Testis (tissue), 2 donors: ENCODE measurements at regions not wholly inside any gene's neighbourhood (a gene's known extent, or its start where the extent isn't known, plus 50 kb on each side); places are given as distances from the start of the nearest gene placed in this dataset.

Source experiments
- POLR2A ChIP-seq: fragments of 450-650 bp; IDR thresholded peaks from one replicate; pipeline ENCODE4 v1.6.1; 2017; ENCODE audit warnings: antibody characterized with exemption, mild to moderate bottlenecking, moderate library complexity
- TF ChIP-seq, protein P1 (sequence below), 3 experiments: fragments of 450-650 bp in 2 of 3; fragments of 200-600 bp in 1 of 3; sonication (generic) in 1 of 3; IDR thresholded peaks; one replicate each; pipeline ENCODE4 v1.5.1; 2016 to 2019; ENCODE audit warnings: antibody characterized with exemption in 3 of 3, mild to moderate bottlenecking in 2 of 3, moderate library complexity in 1 of 3

GRCh38 chr11:96894587-96894986 is 504.8 kb downstream of the JRKL start:
- TF ChIP-seq POLR2A = no peak
- TF ChIP-seq, protein P1, sequence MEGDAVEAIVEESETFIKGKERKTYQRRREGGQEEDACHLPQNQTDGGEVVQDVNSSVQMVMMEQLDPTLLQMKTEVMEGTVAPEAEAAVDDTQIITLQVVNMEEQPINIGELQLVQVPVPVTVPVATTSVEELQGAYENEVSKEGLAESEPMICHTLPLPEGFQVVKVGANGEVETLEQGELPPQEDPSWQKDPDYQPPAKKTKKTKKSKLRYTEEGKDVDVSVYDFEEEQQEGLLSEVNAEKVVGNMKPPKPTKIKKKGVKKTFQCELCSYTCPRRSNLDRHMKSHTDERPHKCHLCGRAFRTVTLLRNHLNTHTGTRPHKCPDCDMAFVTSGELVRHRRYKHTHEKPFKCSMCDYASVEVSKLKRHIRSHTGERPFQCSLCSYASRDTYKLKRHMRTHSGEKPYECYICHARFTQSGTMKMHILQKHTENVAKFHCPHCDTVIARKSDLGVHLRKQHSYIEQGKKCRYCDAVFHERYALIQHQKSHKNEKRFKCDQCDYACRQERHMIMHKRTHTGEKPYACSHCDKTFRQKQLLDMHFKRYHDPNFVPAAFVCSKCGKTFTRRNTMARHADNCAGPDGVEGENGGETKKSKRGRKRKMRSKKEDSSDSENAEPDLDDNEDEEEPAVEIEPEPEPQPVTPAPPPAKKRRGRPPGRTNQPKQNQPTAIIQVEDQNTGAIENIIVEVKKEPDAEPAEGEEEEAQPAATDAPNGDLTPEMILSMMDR (IDR thresholded peaks at IDR 0.05) = no peak
